ENCODE measurements at regions not wholly inside any gene's neighbourhood (a gene's known extent, or its start where the extent isn't known, plus 50 kb on each side); places are given as distances from the start of the nearest gene placed in this dataset.

GRCh38 chr9:129486756-129487657 lies 133.9 kb downstream of the C9orf50 start (continued):
- TF ChIP-seq GABPA (IDR thresholded peaks at IDR 0.05; ENCODE audit: borderline replicate concordance, insufficient read depth, low read length) (no peak), TAF7 (optimal IDR thresholded peaks at IDR 0.05; ENCODE audit: borderline replicate concordance, low read depth, low read length) (no peak), CTBP2 (IDR thresholded peaks at IDR 0.05; ENCODE audit: borderline replicate concordance, insufficient read depth, insufficient read length, low read length) (no peak), JUND (IDR thresholded peaks at IDR 0.05; ENCODE audit: low read length) (no peak), JUN (IDR thresholded peaks at IDR 0.05; ENCODE audit: low read depth, low read length) (no peak), SUZ12 (IDR thresholded peaks at IDR 0.05; ENCODE audit: low read length) (no peak)
